Renal pelvis (tissue), 1 donor: ENCODE measurements at regions not wholly inside any gene's neighbourhood (a gene's known extent, or its start where the extent isn't known, plus 50 kb on each side); places are given as distances from the start of the nearest gene placed in this dataset.

Experiments used
- DNase-seq: peaks from one replicate; pipeline ENCODE4 v3.0.0-alpha.2; 2013

DNA sequence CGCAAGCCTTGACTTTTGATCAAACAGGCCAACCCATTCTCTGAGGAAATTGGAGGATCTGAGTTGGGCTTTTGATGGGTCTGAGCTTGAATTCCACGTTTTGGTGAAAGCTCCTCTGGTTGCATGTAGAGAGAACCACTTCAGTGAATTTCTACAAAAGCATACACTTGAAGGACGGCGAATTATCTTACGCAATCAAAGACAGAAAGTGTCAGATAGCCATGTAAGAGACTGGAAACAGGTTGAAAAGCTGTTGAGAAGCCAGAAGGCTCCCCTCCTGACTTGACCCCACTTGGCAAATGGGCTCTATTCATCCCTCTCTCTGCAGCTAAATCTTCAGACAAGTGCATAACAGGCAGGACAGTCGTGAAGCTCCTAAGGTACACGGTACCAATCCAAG is 809.1 kb downstream of the BCL11B start:
- DNase-seq = no peak

DNA sequence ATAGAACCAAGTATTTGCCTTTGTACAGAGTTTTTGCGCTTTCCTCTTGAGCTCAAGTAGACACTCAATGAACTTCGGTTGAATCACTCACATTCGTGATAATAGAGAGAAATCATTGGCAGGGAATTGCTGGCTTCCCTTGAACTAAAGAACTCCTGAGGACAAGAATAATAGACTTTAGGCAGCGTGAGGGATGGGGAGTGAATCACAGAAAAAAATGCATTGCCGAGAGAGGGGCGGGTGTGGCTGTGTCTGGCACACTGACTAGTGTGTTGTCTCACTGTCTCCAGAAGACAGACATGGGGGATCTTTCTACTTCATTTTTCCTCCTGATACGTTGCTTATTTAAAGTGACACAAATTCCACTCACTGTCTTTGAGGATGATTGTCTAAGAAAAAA is 805.2 kb downstream of the BCL11B start:
- no peak for DNase-seq

DNA sequence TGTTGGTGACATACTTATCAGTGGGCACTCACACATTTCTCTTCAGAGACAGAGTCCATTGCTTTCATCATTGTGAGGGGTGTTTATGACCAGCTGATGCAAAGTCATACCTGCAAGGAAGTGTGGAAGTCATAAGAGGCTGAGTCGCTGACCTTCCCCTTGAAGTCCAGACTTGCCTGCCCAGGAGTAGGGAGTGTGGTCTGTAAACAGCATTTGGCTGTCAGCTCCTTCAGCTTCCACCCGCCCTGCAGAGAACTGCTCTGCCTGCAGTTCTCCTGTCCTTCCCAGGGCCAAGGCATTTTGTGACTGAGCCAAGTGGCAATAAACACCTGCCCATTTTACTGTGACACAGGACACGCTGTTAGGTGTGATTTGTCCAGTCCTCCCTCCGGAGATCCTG is 801.3 kb downstream of the BCL11B start:
- no peak for DNase-seq

GRCh38 chr14:98474900-98475299 is 797.1 kb downstream of the BCL11B start:
- no peak for DNase-seq

GRCh38 chr14:98477935-98478334 is 794.1 kb downstream of the BCL11B start:
- no peak for DNase-seq

DNA sequence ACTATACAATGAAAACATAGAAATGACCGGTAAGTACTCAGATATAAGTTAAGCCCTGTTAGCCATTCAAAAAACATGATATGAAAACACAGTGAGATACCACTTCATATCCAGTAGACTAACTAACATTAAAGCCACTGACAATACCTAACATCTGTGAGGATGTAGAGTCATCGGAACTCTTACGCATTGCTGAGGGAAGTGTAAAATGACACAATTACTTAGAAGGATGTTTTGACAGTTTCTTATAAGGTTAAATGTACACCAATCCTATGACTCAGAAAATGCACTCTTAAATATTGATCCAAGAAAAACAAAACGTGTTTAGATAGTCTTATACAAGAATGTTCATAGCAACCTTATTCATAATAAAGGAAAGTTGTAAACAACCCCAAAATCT is 782.9 kb downstream of the BCL11B start:
- no peak for DNase-seq

DNA sequence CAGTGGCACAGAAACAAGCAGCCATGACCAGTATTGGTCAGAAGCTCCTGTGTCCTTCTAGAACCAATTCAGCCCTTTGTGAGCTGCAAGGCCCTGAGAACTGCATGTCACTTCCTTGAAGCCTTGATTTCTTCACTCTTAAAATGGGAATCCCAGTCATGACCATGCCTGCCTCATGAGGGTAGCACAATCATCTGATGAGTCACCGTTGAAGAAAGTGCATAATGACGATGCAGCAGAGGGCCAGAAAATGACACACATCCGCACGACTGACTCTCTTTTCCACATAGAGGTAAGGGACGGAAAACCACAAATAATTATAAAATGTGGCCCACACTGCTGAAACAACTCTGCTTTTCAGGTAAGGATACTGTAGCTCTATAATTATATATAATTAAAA is 777.4 kb downstream of the BCL11B start:
- no peak for DNase-seq

GRCh38 chr14:98498019-98498885 is 773.7 kb downstream of the BCL11B start:
- no peak for DNase-seq

DNA sequence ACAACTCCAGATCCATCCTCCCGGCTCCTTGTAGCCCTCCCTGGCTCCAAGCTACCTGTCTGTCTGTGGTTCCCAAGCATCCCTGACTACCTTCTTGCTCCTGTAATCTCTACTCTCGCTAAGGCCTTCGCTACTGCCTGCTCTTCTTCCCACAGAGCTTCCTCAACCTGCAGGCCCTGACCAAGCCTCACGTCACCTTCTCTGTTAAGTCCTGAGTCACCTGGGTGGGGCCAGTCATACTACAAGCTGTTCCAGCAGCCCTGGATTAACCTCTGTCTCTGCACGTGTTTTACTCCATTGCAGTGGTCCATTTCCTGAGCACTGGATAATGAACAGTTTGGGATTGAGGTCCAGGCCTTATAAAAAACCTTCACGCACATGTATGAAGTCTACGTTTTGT is 770.7 kb downstream of the BCL11B start:
- DNase-seq = no peak

GRCh38 chr14:98501836-98502235 is 770.2 kb downstream of the BCL11B start:
- DNase-seq = no peak

GRCh38 chr14:98503086-98503815 is 768.7 kb downstream of the BCL11B start:
- no peak for DNase-seq

GRCh38 chr14:98507264-98507663 is 764.7 kb downstream of the BCL11B start:
- DNase-seq = no peak

DNA sequence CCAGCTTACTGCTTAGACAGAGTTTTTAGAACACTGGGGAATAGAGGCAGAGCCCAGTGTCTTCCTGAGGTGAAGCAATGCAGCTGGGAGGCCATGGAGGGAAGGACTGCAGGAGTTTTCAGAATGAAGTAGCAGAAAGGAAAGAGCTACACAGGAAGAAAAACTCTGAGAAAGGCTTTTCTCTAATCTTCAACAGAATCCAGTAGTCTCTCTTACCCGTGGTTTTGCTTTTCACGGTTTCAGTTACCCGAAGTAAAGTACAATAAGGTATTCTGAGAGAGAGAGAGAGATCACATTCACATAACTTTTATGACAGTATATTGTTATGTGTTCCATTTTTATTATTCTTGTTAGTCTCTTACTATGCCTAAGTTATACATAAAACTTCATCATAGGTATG is 761.6 kb downstream of the BCL11B start:
- DNase-seq = no peak

DNA sequence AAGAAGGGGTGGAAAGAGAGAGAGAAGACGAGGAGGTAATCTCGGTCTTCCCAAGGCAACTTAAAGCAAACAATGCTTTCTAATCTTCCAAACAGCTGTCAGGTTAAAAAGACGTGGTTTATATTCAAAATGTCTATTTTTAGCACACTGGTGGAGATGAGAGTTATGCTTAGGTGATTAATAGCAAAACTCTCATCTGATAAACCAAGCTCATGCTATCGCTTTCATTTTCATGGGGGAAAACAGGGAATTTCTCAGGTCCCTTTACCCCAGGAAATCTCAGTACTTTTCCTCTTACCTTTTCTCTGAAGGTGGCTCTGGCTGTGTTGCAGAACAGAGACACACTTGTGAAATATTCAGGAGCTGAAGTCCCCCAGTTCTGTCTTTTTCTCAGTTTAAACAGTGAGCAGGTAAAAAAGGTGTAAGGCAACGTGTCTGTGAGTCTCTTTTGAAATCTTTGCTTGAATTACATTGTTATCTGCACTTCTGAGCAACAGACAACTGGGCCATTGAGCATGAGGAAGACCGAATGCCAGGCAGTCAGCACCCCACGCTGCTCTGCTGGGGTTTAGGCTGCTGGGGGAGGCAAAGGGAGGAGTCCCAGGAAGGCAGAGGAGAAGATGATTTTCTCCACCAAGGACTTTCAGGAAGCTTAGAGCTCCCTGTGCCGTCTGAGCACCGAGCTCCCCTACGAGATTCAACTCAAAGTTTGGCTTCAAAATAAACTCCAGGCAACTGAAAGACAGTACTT is 759.3 kb downstream of the BCL11B start:
- DNase-seq = no peak

DNA sequence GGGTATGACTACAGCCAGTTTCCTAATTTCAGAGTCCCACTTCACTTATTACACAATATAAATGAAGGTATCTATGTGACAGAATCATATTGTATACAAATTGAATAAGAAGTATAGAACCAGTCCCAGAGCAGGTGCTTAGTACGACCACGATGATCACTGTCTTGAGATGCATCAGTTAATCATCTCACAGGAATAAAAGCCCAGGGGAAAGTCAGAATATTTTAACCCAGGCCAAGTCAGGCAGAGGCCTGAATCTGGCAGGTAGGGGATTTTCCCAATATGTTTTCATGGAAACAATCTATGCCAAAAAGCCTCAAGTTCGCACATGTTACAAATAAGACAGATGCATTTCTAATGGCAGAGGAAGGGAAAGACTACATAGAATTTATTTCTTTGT is 758.4 kb downstream of the BCL11B start:
- no peak for DNase-seq

- no peak for DNase-seq
These were observed 758.0 kb downstream of the BCL11B start for GRCh38 chr14:98514016-98514415.

DNA sequence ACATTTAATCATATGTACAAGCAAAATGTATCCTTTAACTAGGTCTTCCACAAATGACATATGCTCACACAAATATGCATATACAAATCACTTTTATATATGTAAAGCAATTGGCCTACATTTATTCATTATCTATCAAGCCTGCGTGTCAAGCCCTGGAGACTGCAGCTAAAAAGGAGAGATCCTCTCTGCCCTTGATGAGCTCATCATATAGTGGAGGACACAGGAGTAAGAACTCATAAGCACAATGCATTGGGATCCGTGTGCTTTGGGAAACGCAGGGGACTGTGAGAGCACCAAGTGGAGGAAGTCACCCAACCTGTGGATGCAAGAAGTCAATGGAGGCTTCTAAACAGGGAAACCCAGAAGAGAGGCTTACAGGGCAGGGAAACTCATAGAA is 735.7 kb downstream of the BCL11B start:
- DNase-seq = no peak

- no peak for DNase-seq
These were observed 729.7 kb downstream of the BCL11B start for GRCh38 chr14:98542316-98542715.

- DNase-seq = no peak
These were observed 728.9 kb downstream of the BCL11B start for GRCh38 chr14:98543074-98543473.

DNA sequence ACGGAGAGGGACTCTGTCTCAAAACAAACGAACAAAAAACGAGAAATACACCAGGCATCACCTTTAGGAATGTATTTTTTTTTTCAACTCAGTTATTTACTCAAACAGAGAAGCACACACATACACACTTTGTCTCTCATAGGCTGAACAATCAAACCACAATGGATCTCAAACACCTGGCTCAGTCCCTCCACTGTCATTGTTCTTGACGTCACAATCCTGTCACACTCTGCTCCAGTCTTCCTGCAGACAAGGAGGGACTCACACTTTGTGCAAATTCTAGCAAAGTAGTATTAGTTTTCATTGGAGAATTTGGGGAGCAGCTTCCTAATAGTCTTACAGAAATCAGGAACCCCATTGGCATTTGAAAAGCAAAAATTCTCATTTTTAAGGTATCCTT is 727.8 kb downstream of the BCL11B start:
- DNase-seq = no peak

DNA sequence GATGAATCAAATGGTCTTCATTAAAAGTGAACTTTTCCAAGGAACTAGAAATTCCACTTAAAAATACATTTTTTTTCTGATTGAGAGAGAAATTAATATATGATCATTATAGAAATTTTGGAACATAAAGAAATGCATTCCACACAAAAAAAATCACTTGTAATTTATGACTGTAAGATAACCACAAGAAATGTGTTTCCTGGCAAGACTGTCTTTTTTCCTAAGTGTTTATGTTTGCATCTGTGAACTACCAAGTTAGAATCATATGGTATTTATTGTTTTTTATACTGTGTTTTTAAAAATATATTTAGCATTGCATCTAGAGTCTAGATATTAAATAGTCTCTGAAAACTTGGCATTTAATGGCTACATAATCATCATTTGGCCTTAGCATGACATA is 726.8 kb downstream of the BCL11B start:
- DNase-seq = no peak

GRCh38 chr14:98548071-98548686 is 723.8 kb downstream of the BCL11B start:
- no peak for DNase-seq
